GM21619 (cell line): ENCODE measurements at regions not wholly inside any gene's neighbourhood (a gene's known extent, or its start where the extent isn't known, plus 50 kb on each side); places are given as distances from the start of the nearest gene placed in this dataset.

Experiments used
- ATAC-seq: cut with Tn5 transposase; IDR thresholded peaks from one replicate; pipeline ENCODE4 v1.9.1; 2021; ENCODE audit not compliant: unreplicated experiment

DNA sequence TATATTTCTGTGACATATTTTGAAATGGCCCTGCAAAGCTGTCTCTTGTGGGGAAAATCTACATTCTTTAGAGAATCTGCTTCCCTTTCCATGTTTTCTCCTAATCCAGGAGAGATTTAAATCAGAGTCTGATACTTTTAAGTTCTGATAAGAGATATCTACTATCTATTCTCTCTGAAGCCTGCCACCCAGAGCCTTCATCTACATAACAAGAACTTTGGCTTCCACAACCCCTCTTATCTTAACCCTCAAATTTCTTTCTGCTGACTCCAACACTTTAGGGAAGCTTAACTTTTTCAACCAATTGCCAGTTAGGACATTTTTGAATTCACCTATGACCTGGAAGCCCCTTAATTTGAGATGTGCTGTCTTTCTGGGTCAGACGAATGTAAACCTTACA lies 965.2 kb downstream of the TBC1D22A start:
- ATAC-seq: no peak

DNA sequence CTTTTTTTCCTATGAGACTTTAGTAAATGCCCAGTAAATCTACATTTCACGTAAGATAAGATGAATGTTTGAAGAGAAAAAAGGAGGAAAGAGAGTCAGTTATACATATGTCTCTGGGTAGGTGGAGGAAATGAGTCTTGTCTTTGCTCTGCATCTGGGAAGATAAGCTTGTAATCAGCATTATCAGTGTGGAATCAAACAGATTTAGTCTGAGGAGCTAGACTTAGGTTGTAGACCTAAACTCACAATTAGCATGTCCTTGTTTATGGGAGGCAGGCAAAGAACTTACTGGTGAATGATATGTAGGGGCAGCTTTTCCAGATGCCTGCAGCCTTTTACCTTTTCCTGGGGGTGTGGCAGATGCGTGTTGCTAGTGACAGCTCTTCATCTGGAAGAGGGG lies 962.3 kb downstream of the TBC1D22A start:
- no peak for ATAC-seq

- ATAC-seq: no peak
Observed at GRCh38 chr22:47724030-47724429, 961.6 kb downstream of the TBC1D22A start.

DNA sequence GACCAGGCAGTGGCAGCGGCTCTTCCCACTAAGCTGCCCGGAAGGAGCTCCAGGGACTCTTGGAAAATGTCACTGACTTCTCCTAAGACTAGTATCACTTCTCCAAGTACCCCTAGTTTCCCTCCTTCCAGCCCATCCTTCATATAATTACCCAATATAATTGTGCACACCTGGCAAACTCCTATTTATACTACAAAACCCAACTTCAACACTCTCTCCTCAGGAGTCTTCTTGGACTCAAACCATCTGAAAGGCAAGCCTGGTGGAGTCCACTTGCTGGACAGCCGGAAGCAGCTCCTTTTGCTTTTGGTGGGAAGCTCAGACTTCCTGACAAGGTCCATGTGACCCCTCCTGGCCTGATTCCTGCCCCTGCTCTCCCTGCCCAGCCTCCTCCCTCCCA lies 955.9 kb downstream of the TBC1D22A start:
- no peak for ATAC-seq

DNA sequence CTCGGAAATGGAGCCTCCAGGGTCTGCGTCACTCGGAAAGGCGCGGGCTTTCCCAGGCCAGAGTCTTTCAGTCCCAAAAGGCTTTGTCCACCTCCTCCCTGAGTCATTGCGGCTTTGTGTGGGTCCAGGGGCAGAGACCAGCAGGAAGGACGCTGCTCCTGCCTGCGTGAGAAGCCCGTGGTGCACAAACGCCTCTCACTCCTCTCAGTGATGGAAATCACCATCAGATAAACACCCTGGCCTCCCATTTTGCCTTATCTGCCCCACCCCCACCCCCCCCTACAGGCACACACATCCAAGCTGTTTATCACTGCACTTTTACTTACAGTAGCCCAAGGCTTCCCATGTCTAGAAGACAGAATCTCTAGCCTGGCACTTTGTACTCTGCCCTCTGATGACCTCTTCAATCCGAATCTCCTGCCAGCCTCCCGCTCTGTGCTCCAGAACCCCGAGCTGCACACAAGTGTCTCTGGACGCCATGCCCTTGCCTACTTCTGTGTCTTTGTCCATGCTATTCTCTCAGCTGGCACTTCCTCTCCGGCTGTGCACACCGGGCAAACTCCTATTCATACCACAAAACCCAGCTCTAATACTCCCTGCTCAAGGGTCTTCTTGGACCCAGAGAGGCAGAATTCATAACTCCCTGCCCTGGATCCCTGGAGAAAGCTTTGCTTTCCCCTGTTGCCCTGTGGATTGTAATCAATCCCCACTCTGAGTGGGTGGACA lies 954.6 kb downstream of the TBC1D22A start:
- ATAC-seq: no peak

DNA sequence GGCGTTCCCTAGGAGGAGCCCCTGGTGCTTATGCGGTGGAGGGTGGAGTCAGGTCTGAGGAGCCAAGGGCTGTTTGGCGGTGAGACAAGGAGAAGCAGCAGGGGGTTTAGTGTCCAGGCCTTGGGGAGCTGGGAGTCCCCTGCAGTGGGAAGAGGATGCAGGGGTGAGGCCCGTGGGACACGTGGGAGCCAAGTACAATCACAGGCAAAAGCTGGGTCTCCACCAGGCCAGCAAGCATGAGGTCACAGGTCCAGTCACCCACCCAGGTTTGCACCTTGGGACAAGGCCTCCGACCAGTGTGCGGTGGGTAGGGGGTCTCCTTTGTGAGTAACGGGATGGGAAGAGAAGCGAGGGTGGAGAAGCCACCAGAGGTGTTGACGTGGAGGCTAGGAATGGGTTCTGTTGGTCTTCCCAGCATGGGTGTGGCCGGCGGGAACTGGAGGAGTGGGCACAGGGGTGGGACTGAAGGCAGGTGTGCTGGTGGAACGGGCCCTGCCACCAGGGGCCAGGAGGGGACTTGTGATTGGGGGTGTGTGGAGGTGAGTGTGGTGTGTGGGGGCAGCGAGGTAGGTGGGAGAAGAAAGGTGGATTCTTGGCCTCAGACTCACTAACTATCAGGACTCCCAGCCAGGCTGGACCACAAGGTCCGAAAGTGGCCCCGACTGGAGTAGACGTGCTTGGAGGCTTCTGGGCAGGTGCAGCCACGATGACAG lies 953.6 kb downstream of the TBC1D22A start:
- no peak for ATAC-seq

DNA sequence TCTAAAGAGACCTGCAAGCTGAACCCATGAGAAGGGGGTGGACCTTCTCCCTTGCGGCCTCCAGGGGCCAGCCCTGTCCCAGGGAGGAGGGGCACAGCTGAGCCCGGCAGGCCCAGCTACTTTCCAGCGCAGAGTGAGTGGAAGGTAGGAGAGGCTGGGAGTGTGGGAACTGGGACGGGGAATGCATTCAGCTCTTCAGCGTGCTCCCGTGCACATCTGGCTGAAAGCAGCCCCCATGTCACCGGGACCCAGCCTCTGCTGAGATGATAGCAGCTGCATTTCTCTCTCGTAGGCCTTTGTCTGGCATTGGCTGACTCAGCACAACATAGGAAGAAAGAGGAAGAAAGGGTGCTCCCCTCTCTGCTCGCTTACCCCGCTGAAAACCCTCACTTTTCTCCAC lies 951.5 kb downstream of the TBC1D22A start:
- ATAC-seq: no peak

- no peak for ATAC-seq
Observed at GRCh38 chr22:47710135-47710534, 947.7 kb downstream of the TBC1D22A start.

DNA sequence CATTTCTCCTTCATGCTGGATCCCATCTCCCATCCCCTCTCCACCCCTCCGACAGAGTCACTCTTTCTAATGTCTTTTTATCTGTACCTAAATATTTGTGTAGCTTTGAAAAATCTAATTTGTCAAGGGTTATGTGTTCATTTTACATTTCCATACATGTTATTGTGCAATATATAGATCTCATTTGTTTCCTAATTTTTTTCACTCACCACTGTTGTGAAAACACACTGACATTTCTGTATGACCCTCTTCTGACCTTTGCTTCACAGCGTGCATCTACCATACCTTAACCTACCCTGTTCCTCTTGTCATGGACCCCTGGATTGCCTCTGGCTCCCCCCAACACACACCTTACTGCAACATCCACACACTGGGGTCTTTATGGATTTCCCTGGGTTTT lies 942.9 kb downstream of the TBC1D22A start:
- no peak for ATAC-seq

DNA sequence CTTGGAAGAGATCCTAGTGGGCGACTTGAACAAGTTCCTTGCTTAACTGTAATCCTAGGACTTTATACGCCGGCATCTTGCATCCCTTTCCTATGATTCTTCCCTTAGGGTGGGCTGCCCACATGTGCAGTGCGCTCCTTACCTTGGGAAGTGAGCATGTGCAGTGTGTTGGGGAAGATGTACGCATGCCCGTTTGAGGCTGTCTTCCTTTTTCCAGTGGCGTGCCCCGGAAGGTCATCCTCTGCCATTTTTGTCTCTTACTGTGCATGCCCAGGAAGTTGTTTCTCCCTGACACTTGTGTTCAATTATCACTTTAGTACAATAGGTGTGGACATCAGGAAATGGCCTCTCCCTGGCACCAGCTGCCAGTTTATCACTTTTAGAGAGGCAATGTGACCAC lies 936.5 kb downstream of the TBC1D22A start:
- ATAC-seq: no peak

- ATAC-seq: no peak
Observed at GRCh38 chr22:47697861-47698260, 935.4 kb downstream of the TBC1D22A start.

DNA sequence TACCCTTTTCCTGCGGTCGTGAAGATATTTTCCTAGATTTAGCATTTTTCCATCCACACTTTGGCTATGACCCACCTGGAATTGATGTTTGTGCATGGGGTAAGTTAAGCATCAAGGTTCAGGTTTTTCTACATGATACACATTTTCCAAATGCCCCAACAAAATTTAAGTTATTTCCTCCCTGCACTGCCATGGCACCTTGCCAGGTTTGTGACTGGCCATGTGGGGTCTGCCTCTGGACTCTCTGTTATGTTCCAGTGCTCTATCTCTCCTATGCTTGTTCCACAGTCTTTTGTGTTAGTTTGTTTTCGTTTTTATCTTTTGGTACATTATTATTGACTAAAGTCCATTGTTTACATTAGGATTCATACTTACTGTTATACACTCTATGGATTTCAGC lies 934.3 kb downstream of the TBC1D22A start:
- ATAC-seq: no peak

DNA sequence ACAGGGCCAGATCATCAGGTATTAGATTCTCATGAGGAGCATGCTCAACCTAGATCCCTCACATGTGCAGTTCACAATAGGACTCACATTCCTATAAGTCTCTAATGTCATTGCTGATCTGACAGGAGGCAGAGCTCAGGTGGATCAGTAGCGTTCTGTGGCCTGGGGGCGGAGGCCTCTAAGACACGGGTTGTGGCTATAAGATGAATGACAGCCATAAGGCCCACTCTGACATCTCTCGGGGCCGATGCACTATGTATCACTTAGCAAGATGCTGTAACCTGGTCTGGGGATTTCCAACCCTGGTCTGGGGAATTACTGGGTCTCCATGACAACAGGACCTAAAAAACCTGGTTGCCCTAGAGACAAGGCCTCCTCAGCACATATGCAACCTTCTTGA lies 932.7 kb downstream of the TBC1D22A start:
- ATAC-seq: no peak

GRCh38 chr22:47694536-47695130 lies 932.2 kb downstream of the TBC1D22A start:
- ATAC-seq: no peak

DNA sequence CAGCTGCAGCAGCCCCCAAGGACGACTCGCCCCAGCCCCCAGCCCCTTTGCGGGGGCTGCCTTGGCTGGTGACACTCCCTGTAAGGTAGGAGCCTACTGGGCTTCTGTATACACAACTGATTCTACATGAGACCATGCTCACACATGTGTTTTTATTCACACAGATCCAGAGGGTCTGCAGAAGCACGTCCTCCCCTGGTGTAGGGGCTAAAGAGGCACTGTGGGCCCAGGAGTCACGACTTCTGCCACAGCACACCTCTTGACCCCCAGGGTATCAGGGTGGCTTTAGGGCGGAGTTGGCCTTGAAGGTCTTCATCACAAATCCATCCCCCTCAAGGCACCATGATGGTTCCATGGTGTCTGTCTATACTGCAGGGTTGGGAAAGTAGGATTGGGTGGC lies 931.2 kb downstream of the TBC1D22A start:
- ATAC-seq: no peak

GRCh38 chr22:47692811-47693210 lies 930.4 kb downstream of the TBC1D22A start:
- no peak for ATAC-seq

GRCh38 chr22:47691152-47691895 lies 928.9 kb downstream of the TBC1D22A start:
- ATAC-seq: no peak

DNA sequence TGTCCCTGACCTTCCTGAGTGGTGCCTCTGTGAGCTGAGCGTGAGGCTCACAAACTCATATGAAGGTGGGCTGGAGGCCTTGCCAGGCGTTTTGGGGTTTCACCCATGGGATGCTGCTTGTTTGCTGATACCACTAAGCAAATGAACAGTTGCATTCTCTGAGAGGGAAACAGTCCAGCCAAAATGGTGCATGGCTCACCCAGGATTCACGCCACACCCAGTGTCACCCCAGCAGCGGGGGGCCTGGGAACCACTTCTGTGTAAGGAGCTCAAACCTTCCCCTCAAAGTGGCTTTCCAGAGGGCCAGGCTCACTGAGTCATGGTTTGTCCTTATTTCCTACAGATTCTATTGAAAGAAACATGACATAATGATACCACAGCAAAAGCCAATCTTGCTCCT lies 928.1 kb downstream of the TBC1D22A start:
- ATAC-seq: no peak

- ATAC-seq: no peak
Observed at GRCh38 chr22:47690166-47690565, 927.7 kb downstream of the TBC1D22A start.

DNA sequence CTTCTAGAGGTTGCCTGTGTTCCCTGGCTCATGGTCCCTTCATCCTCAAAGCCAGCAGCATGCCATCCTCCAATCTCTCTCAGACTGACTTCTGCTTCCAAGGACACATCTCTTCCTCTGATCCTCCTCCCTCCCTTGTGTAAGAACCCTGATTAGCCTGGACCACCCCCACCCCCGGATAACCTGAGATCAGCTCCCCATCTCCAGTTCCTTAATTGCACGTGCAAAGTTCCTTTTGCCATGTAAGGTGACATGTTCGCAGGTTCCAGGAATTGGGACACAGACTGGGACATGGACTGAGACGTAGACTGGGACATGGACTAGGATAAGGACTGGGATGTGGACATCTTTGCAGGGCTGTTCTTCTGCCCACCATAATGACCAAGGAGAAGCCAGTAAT lies 925.3 kb downstream of the TBC1D22A start:
- ATAC-seq: no peak

DNA sequence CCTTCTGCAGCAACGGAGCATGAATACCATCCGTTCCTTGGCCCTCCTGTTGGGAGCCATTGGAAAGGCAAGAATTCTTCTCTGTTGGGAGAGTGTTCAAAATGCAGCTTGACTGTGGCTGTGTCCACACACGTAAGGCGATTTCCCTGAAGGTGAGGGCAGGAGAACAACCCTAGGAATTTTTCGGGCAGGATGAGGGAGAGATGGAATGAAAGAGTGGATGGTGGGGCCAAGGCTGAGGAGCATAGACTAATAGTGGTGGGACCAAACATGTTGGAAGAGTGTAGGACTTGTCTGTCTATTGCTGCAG lies 924.9 kb downstream of the TBC1D22A start:
- no peak for ATAC-seq
